ENCODE measurements at regions not wholly inside any gene's neighbourhood (a gene's known extent, or its start where the extent isn't known, plus 50 kb on each side); places are given as distances from the start of the nearest gene placed in this dataset.

- TF ChIP-seq CTCF (IDR thresholded peaks at IDR 0.05) = no peak
- TF ChIP-seq EZH2 (IDR thresholded peaks at IDR 0.05; ENCODE audit: borderline replicate concordance, insufficient read depth, low read depth, low read length, poor library complexity, severe bottlenecking) = no peak
Measured at GRCh38 chr2:204060841-204061240, 124.3 kb downstream of the ICOS start.
